Mammary epithelial cell (primary cell): ENCODE measurements at regions not wholly inside any gene's neighbourhood (a gene's known extent, or its start where the extent isn't known, plus 50 kb on each side); places are given as distances from the start of the nearest gene placed in this dataset.
"Not testable (repeated sequence)": the region's sequence is repeated elsewhere in the genome, so short reads cannot be mapped to it uniquely, and the experiment has no call there.

ENCODE experiments used
- CTCF ChIP-seq, 2 donors: IDR thresholded peaks in 1 of 2; conservative IDR thresholded peaks in 1 of 2; 2 replicates each; pipeline ENCODE4 v1.5.1; 2011 to 2012; ENCODE audit warnings: inconsistent platforms in 2 of 2, low read length in 2 of 2, mild to moderate bottlenecking in 2 of 2, control low read depth in 1 of 2, low read depth in 1 of 2; ENCODE audit not compliant: insufficient read depth in 1 of 2; ENCODE audit errors: extremely low read depth in 1 of 2
- EZH2 ChIP-seq: IDR thresholded peaks from 2 replicates; pipeline ENCODE4 v1.6.1; 2012; ENCODE audit warnings: low read length, inconsistent platforms, borderline replicate concordance

- not testable (repeated sequence) for TF ChIP-seq CTCF (conservative IDR thresholded peaks at IDR 0.05 in 1 of 2, IDR thresholded peaks at IDR 0.05 in 1 of 2; ENCODE audit: extremely low read depth in 1 of 2, insufficient read depth in 1 of 2, low read depth in 1 of 2, low read length in 2 of 2); EZH2
Observed at GRCh38 chr10:28994802-28995201, 294.1 kb upstream of the LYZL1 start.
